Ovary (tissue), 3 donors: ENCODE measurements at regions not wholly inside any gene's neighbourhood (a gene's known extent, or its start where the extent isn't known, plus 50 kb on each side); places are given as distances from the start of the nearest gene placed in this dataset.

ENCODE experiments used
- EP300 ChIP-seq: sonication (generic); formaldehyde crosslinking; IDR thresholded peaks from one replicate; pipeline ENCODE4 v1.6.1; 2017; ENCODE audit warnings: antibody characterized with exemption
- TF ChIP-seq, protein P1 (sequence below), 3 donors: fragments of 450-650 bp in 2 of 3; fragments of 200-600 bp in 1 of 3; IDR thresholded peaks; one replicate each; pipeline versions ENCODE4 v1.5.1 to v1.8.0; 2016 to 2022; ENCODE audit warnings: antibody characterized with exemption in 3 of 3, mild to moderate bottlenecking in 1 of 3
- donor health status: DM: no; HTN: no; CAD: no.

- TF ChIP-seq, protein P1, sequence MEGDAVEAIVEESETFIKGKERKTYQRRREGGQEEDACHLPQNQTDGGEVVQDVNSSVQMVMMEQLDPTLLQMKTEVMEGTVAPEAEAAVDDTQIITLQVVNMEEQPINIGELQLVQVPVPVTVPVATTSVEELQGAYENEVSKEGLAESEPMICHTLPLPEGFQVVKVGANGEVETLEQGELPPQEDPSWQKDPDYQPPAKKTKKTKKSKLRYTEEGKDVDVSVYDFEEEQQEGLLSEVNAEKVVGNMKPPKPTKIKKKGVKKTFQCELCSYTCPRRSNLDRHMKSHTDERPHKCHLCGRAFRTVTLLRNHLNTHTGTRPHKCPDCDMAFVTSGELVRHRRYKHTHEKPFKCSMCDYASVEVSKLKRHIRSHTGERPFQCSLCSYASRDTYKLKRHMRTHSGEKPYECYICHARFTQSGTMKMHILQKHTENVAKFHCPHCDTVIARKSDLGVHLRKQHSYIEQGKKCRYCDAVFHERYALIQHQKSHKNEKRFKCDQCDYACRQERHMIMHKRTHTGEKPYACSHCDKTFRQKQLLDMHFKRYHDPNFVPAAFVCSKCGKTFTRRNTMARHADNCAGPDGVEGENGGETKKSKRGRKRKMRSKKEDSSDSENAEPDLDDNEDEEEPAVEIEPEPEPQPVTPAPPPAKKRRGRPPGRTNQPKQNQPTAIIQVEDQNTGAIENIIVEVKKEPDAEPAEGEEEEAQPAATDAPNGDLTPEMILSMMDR (IDR thresholded peaks at IDR 0.05): no peak
- no peak for TF ChIP-seq EP300
Measured at GRCh38 chr9:135408476-135409254, 70.9 kb upstream of the PPP1R26 start.
